ENCODE measurements at regions not wholly inside any gene's neighbourhood (a gene's known extent, or its start where the extent isn't known, plus 50 kb on each side); places are given as distances from the start of the nearest gene placed in this dataset.
"Not testable (repeated sequence)": the region's sequence is repeated elsewhere in the genome, so short reads cannot be mapped to it uniquely, and the experiment has no call there.

- Histone ChIP-seq H3K36me3 (ENCODE audit: control insufficient read depth, insufficient read depth, low read length) (no peaks in the 10 kb centered on the region), H3K4me3 (replicated peaks; ENCODE audit: low read depth, low read length) (no peak overlapping the region), H3K27me3 (replicated peaks; ENCODE audit: control insufficient read depth, insufficient read depth, low read length) (no peaks in the 10 kb centered on the region)
- no peak for DNase-seq (ENCODE audit: extremely low read depth, insufficient read length)
- no peak for TF ChIP-seq CTCF (IDR thresholded peaks at IDR 0.05; ENCODE audit: insufficient read depth, low read length, poor library complexity, severe bottlenecking)
Observed at GRCh38 chr5:21574438-21574837, 1278.7 kb downstream of the CDH12 start.

GRCh38 chr5:21573416-21574314 lies 1279.5 kb downstream of the CDH12 start:
- no peak for DNase-seq (ENCODE audit: extremely low read depth, insufficient read length)
- no peak for TF ChIP-seq CTCF (IDR thresholded peaks at IDR 0.05; ENCODE audit: insufficient read depth, low read length, poor library complexity, severe bottlenecking)

GRCh38 chr5:21571196-21571595 lies 1281.9 kb downstream of the CDH12 start:
- H3K27me3 ChIP-seq (replicated peaks; ENCODE audit: control insufficient read depth, insufficient read depth, low read length); DNase-seq (ENCODE audit: extremely low read depth, insufficient read length); H3K36me3 ChIP-seq (ENCODE audit: control insufficient read depth, insufficient read depth, low read length); H3K4me3 ChIP-seq (replicated peaks; ENCODE audit: low read depth, low read length): not testable (repeated sequence)

More at GRCh38 chr5:21573416-21574314, 1279.5 kb downstream of the CDH12 start:
- no peak overlapping the region for H3K4me3 ChIP-seq (replicated peaks; ENCODE audit: low read depth, low read length)
- no peaks in the 10 kb centered on the region for H3K36me3 ChIP-seq (ENCODE audit: control insufficient read depth, insufficient read depth, low read length)
- no peaks in the 10 kb centered on the region for H3K27me3 ChIP-seq (replicated peaks; ENCODE audit: control insufficient read depth, insufficient read depth, low read length)

- H3K4me3 ChIP-seq (replicated peaks; ENCODE audit: low read depth, low read length); DNase-seq (ENCODE audit: extremely low read depth, insufficient read length); H3K27me3 ChIP-seq (replicated peaks; ENCODE audit: control insufficient read depth, insufficient read depth, low read length); H3K36me3 ChIP-seq (ENCODE audit: control insufficient read depth, insufficient read depth, low read length): not testable (repeated sequence)
Observed at GRCh38 chr5:21559109-21559508, 1294.0 kb downstream of the CDH12 start.

- DNase-seq (ENCODE audit: extremely low read depth, insufficient read length); H3K4me3 ChIP-seq (replicated peaks; ENCODE audit: low read depth, low read length); H3K36me3 ChIP-seq (ENCODE audit: control insufficient read depth, insufficient read depth, low read length); H3K27me3 ChIP-seq (replicated peaks; ENCODE audit: control insufficient read depth, insufficient read depth, low read length): not testable (repeated sequence)
Observed at GRCh38 chr5:21552263-21552662, 1300.9 kb downstream of the CDH12 start.

GRCh38 chr5:21550916-21551315 lies 1302.2 kb downstream of the CDH12 start:
- not testable (repeated sequence) for H3K27me3 ChIP-seq (replicated peaks; ENCODE audit: control insufficient read depth, insufficient read depth, low read length); DNase-seq (ENCODE audit: extremely low read depth, insufficient read length); H3K4me3 ChIP-seq (replicated peaks; ENCODE audit: low read depth, low read length); H3K36me3 ChIP-seq (ENCODE audit: control insufficient read depth, insufficient read depth, low read length)

GRCh38 chr5:21547656-21548055 lies 1305.5 kb downstream of the CDH12 start:
- not testable (repeated sequence) for DNase-seq (ENCODE audit: extremely low read depth, insufficient read length); H3K36me3 ChIP-seq (ENCODE audit: control insufficient read depth, insufficient read depth, low read length); H3K27me3 ChIP-seq (replicated peaks; ENCODE audit: control insufficient read depth, insufficient read depth, low read length); H3K4me3 ChIP-seq (replicated peaks; ENCODE audit: low read depth, low read length)

- DNase-seq (ENCODE audit: extremely low read depth, insufficient read length); H3K27me3 ChIP-seq (replicated peaks; ENCODE audit: control insufficient read depth, insufficient read depth, low read length); H3K36me3 ChIP-seq (ENCODE audit: control insufficient read depth, insufficient read depth, low read length); H3K4me3 ChIP-seq (replicated peaks; ENCODE audit: low read depth, low read length): not testable (repeated sequence)
Observed at GRCh38 chr5:21535114-21535513, 1318.0 kb downstream of the CDH12 start.

- H3K4me3 ChIP-seq (replicated peaks; ENCODE audit: low read depth, low read length); H3K36me3 ChIP-seq (ENCODE audit: control insufficient read depth, insufficient read depth, low read length); DNase-seq (ENCODE audit: extremely low read depth, insufficient read length); H3K27me3 ChIP-seq (replicated peaks; ENCODE audit: control insufficient read depth, insufficient read depth, low read length): not testable (repeated sequence)
Observed at GRCh38 chr5:21521157-21521556, 1332.0 kb downstream of the CDH12 start.

- H3K36me3 ChIP-seq (ENCODE audit: control insufficient read depth, insufficient read depth, low read length); H3K4me3 ChIP-seq (replicated peaks; ENCODE audit: low read depth, low read length); DNase-seq (ENCODE audit: extremely low read depth, insufficient read length); H3K27me3 ChIP-seq (replicated peaks; ENCODE audit: control insufficient read depth, insufficient read depth, low read length): not testable (repeated sequence)
Observed at GRCh38 chr5:21496926-21497325, 1356.2 kb downstream of the CDH12 start.

- not testable (repeated sequence) for H3K36me3 ChIP-seq (ENCODE audit: control insufficient read depth, insufficient read depth, low read length); DNase-seq (ENCODE audit: extremely low read depth, insufficient read length); H3K27me3 ChIP-seq (replicated peaks; ENCODE audit: control insufficient read depth, insufficient read depth, low read length); H3K4me3 ChIP-seq (replicated peaks; ENCODE audit: low read depth, low read length)
Observed at GRCh38 chr5:21496056-21496455, 1357.1 kb downstream of the CDH12 start.

GRCh38 chr5:21495235-21495634 lies 1357.9 kb downstream of the CDH12 start:
- DNase-seq (ENCODE audit: extremely low read depth, insufficient read length); H3K4me3 ChIP-seq (replicated peaks; ENCODE audit: low read depth, low read length); H3K27me3 ChIP-seq (replicated peaks; ENCODE audit: control insufficient read depth, insufficient read depth, low read length); H3K36me3 ChIP-seq (ENCODE audit: control insufficient read depth, insufficient read depth, low read length): not testable (repeated sequence)

Data from GM06990 (cell line).